Loucy (cell line): ENCODE measurements at regions not wholly inside any gene's neighbourhood (a gene's known extent, or its start where the extent isn't known, plus 50 kb on each side); places are given as distances from the start of the nearest gene placed in this dataset.

Experiments
- H2AFZ ChIP-seq: fragments of 200-600 bp; sonication (generic); 2 replicates; pipeline ENCODE4 v1.6.0; 2016; ENCODE audit warnings: antibody characterized with exemption, mild to moderate bottlenecking, low read length, moderate library complexity
- H3F3A ChIP-seq: fragments of 200-600 bp; 2 replicates; pipeline ENCODE4 v1.6.0; 2016; ENCODE audit warnings: antibody characterized with exemption, low read depth, mild to moderate bottlenecking
- H3K27me3 ChIP-seq: fragments of 200-600 bp; sonication (generic); 2 replicates; pipeline ENCODE4 v1.6.1; 2014; ENCODE audit warnings: low read length, mild to moderate bottlenecking; ENCODE audit not compliant: insufficient read depth, poor library complexity, severe bottlenecking
- H3K36me3 ChIP-seq: fragments of 200-600 bp; sonication (generic); 2 replicates; pipeline ENCODE4 v1.6.1; 2016; ENCODE audit warnings: low read length; ENCODE audit not compliant: insufficient read depth
- H3K4me1 ChIP-seq: fragments of 200-600 bp; sonication (generic); 2 replicates; pipeline ENCODE4 v1.5.1; 2014; ENCODE audit warnings: low read length, mild to moderate bottlenecking; ENCODE audit not compliant: insufficient read depth, poor library complexity, severe bottlenecking
- H3K4me2 ChIP-seq: fragments of 200-600 bp; sonication (generic); 2 replicates; pipeline ENCODE4 v1.6.0; 2014; ENCODE audit warnings: antibody characterized with exemption, low read length, low read depth, mild to moderate bottlenecking; ENCODE audit not compliant: poor library complexity, severe bottlenecking
- H3K4me3 ChIP-seq: fragments of 200-600 bp; sonication (generic); 2 replicates; pipeline ENCODE4 v1.5.1; 2014; ENCODE audit warnings: low read length, mild to moderate bottlenecking, mixed read lengths; ENCODE audit not compliant: poor library complexity, severe bottlenecking
- H3K79me2 ChIP-seq: fragments of 200-600 bp; sonication (generic); 2 replicates; pipeline ENCODE4 v1.6.1; 2014; ENCODE audit warnings: low read length; ENCODE audit not compliant: insufficient read depth
- H3K9ac ChIP-seq: fragments of 200-600 bp; sonication (generic); 2 replicates; pipeline ENCODE4 v1.6.0; 2014; ENCODE audit warnings: mild to moderate bottlenecking, low read depth, low read length, moderate library complexity; ENCODE audit not compliant: poor library complexity, severe bottlenecking
- H3K9me2 ChIP-seq: fragments of 200-600 bp; sonication (generic); replicated peaks from 2 replicates; pipeline ENCODE4 v1.6.1; 2016; ENCODE audit warnings: low read depth, low read length, mixed read lengths
- H3K9me3 ChIP-seq: fragments of 200-600 bp; sonication (generic); 2 replicates; pipeline ENCODE4 v1.6.1; 2014; ENCODE audit warnings: mild to moderate bottlenecking, antibody characterized with exemption, low read length, low read depth; ENCODE audit not compliant: insufficient read depth
- H4K20me1 ChIP-seq: fragments of 200-600 bp; sonication (generic); 2 replicates; pipeline ENCODE4 v1.6.0; 2014; ENCODE audit warnings: antibody characterized with exemption, low read length, mild to moderate bottlenecking; ENCODE audit not compliant: insufficient read depth, poor library complexity, severe bottlenecking
- CTCF ChIP-seq: fragments of 200-600 bp; sonication (generic); conservative IDR thresholded peaks from 2 replicates; pipeline ENCODE4 v1.5.1; 2014; ENCODE audit warnings: mild to moderate bottlenecking, antibody characterized with exemption, low read length
- EZH2phosphoT487 ChIP-seq: fragments of 200-600 bp; IDR thresholded peaks from 2 replicates; pipeline ENCODE4 v1.6.1; 2018; ENCODE audit warnings: antibody characterized with exemption, mild to moderate bottlenecking, moderate library complexity, borderline replicate concordance

GRCh38 chrX:7704205-7704604 is 138.8 kb upstream of the VCX start:
- Histone ChIP-seq H3K4me3 (no peak overlapping the region), H3K9me2 (no peaks in the 10 kb centered on the region), H3K9ac (no peak overlapping the region), H3K36me3 (no peaks in the 10 kb centered on the region), H3K9me3 (no peaks in the 10 kb centered on the region), H3F3A (no peaks in the 10 kb centered on the region), H3K27me3 (no peaks in the 10 kb centered on the region), H4K20me1 (no peaks in the 10 kb centered on the region), H3K79me2 (no peaks in the 10 kb centered on the region), H2AFZ (no peak overlapping the region), H3K4me2 (no peak overlapping the region), H3K4me1 (no peaks in the 10 kb centered on the region)
- no peak for TF ChIP-seq CTCF
- no peak for TF ChIP-seq EZH2phosphoT487

GRCh38 chrX:7698248-7698647 is 144.7 kb upstream of the VCX start:
- Histone ChIP-seq H3K36me3 (no peaks in the 10 kb centered on the region), H3K9ac (no peak overlapping the region), H3K4me3 (no peak overlapping the region), H3F3A (no peaks in the 10 kb centered on the region), H3K9me3 (no peaks in the 10 kb centered on the region), H4K20me1 (no peaks in the 10 kb centered on the region), H2AFZ (no peak overlapping the region), H3K79me2 (no peaks in the 10 kb centered on the region), H3K9me2 (no peaks in the 10 kb centered on the region), H3K27me3 (no peaks in the 10 kb centered on the region), H3K4me1 (no peaks in the 10 kb centered on the region), H3K4me2 (no peak overlapping the region)
- no peak for TF ChIP-seq CTCF
- no peak for TF ChIP-seq EZH2phosphoT487

- Histone ChIP-seq H3K9me2 (no peaks in the 10 kb centered on the region), H4K20me1 (no peaks in the 10 kb centered on the region), H2AFZ (no peak overlapping the region), H3K4me1 (no peaks in the 10 kb centered on the region), H3K4me3 (no peak overlapping the region), H3K4me2 (no peak overlapping the region), H3K27me3 (no peaks in the 10 kb centered on the region), H3K9me3 (no peaks in the 10 kb centered on the region), H3F3A (no peaks in the 10 kb centered on the region), H3K79me2 (no peaks in the 10 kb centered on the region), H3K9ac (no peak overlapping the region), H3K36me3 (no peaks in the 10 kb centered on the region)
- TF ChIP-seq CTCF (no peak), EZH2phosphoT487 (no peak)
Measured at GRCh38 chrX:7690842-7691241, 152.1 kb upstream of the VCX start.
